BE2C (cell line): ENCODE measurements at regions not wholly inside any gene's neighbourhood (a gene's known extent, or its start where the extent isn't known, plus 50 kb on each side); places are given as distances from the start of the nearest gene placed in this dataset.

ENCODE experiments used
- DNase-seq: peaks from one replicate; pipeline ENCODE4 v3.0.0-alpha.2; 2020
- H3K27me3 ChIP-seq: fragments of 250-450 bp; sonication (Bioruptor Pico); 2 replicates; pipeline ENCODE4 v1.5.1; 2020; ENCODE audit warnings: mild to moderate bottlenecking
- H3K36me3 ChIP-seq: fragments of 250-450 bp; sonication (Bioruptor Pico); 2 replicates; pipeline ENCODE4 v1.5.1; 2020; ENCODE audit warnings: mild to moderate bottlenecking
- H3K4me1 ChIP-seq: fragments of 250-450 bp; sonication (Bioruptor Pico); 2 replicates; pipeline ENCODE4 v1.5.1; 2020
- H3K4me3 ChIP-seq: 2 replicates; pipeline ENCODE4 v1.5.1; 2011; ENCODE audit warnings: low read depth, low read length
- H3K9me3 ChIP-seq: fragments of 250-450 bp; sonication (Bioruptor Pico); 2 replicates; pipeline ENCODE4 v1.5.1; 2020
- TF ChIP-seq, protein P1 (sequence below): IDR thresholded peaks from 2 replicates; pipeline ENCODE4 v1.5.1; 2012; ENCODE audit warnings: mild to moderate bottlenecking, low read depth, low read length

DNA sequence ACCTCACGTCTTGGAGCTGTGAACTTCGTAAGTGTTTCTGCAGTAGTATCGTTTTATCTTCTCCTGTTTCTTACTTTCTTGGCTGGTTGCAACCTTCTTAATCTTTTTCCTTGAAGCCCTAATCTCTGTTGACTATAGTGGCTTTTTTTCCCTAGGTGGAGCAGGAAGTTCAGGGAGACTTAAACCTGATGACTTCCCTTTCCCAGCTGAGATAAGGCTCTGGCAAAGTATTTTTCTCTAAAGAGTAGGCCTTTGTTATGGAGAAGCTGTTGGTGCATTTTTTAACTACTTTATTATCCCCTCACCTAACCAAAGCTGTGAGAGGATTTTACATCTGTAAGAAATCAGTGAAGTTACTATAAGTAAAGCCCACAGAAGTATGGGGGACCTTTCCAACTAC, 723.1 kb upstream of the RIOK2 start:
- H3K4me3 ChIP-seq = no peak overlapping the region
- H3K27me3 ChIP-seq = no peaks in the 10 kb centered on the region
- TF ChIP-seq, protein P1, sequence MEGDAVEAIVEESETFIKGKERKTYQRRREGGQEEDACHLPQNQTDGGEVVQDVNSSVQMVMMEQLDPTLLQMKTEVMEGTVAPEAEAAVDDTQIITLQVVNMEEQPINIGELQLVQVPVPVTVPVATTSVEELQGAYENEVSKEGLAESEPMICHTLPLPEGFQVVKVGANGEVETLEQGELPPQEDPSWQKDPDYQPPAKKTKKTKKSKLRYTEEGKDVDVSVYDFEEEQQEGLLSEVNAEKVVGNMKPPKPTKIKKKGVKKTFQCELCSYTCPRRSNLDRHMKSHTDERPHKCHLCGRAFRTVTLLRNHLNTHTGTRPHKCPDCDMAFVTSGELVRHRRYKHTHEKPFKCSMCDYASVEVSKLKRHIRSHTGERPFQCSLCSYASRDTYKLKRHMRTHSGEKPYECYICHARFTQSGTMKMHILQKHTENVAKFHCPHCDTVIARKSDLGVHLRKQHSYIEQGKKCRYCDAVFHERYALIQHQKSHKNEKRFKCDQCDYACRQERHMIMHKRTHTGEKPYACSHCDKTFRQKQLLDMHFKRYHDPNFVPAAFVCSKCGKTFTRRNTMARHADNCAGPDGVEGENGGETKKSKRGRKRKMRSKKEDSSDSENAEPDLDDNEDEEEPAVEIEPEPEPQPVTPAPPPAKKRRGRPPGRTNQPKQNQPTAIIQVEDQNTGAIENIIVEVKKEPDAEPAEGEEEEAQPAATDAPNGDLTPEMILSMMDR = no peak
- H3K36me3 ChIP-seq = no peaks in the 10 kb centered on the region
- no peaks in the 10 kb centered on the region for H3K4me1 ChIP-seq
- DNase-seq = no peak
- no peaks in the 10 kb centered on the region for H3K9me3 ChIP-seq

DNA sequence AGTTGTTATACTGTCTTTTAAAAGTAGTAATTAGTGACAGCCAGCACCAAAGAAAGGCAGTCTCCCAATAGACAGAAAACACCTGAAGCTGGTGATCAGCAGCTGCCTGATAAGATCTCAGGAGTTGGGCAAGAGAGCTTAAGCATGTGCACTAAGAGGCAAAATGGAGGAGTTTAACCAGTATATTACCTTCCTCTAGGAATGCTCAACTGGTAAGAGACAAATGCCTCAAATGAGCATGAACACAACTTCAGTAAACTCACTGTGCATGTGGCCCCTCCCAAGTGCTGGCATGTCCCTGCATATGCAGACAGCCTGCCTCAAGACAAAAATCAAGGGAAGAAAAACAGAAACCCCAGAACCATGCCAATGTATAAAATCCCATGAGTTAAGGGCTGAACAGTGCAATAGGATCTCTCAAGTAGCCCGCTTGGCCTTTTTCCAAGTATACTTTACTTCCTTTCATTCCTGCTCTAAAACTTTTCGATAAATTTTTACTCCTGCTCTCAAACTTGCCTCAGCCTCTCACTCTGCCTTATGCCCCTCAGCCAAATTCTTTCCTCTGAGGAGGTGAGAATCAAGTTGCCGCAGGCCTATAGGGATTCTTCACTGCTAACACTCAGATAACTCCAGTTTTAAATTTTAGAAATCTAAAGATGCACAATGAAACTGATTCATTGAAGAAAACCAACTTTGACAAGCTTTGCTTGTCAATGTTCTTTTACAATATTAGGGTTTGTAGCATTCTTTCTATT, 724.8 kb upstream of the RIOK2 start:
- no peak for DNase-seq
- Histone ChIP-seq H3K36me3 (no peaks in the 10 kb centered on the region), H3K9me3 (no peaks in the 10 kb centered on the region), H3K4me1 (no peaks in the 10 kb centered on the region), H3K4me3 (no peak overlapping the region), H3K27me3 (no peaks in the 10 kb centered on the region)
- TF ChIP-seq, protein P1 = no peak

DNA sequence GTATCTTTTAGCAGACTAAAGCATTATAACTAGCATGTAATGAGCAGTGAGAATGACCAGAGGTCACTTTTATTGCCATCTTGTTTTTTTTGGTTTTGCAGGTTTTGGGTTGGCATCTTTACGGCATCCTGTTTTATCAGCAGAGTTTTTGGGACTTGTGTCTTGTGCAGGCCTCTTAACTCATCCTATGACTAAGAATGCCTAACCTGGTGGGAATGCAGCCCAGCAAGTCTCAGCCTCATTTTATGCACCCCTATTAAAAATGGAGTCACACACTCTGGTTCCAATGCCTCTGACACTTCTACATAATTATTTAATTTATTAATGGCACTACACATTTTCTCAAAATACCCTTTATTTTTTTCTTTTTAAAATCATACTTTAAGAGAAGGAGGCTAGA, 726.5 kb upstream of the RIOK2 start:
- H3K9me3 ChIP-seq = no peaks in the 10 kb centered on the region
- no peaks in the 10 kb centered on the region for H3K36me3 ChIP-seq
- no peaks in the 10 kb centered on the region for H3K27me3 ChIP-seq
- DNase-seq = no peak
- TF ChIP-seq, protein P1 = no peak
- no peak overlapping the region for H3K4me3 ChIP-seq
- no peaks in the 10 kb centered on the region for H3K4me1 ChIP-seq

DNA sequence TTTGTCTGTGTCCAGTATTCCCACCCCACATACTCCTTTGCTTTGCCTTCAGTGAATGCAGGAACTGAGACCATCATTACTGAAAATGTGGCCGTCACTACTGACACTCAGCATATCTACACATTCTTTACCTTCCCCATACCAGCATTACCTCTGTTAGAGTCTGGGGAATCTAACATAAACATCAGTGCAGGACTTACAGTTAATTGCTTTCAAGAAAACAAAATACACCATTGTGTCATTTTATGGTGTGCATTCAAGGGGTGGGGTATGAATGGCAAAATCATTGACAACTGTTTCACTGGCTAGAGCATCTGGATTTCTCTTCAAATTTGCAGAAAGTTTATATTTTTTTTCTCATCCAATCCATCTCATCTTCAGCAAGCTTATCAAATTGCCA, 731.4 kb upstream of the RIOK2 start:
- no peaks in the 10 kb centered on the region for H3K9me3 ChIP-seq
- H3K27me3 ChIP-seq = no peaks in the 10 kb centered on the region
- TF ChIP-seq, protein P1 = no peak
- no peaks in the 10 kb centered on the region for H3K36me3 ChIP-seq
- no peak for DNase-seq
- H3K4me3 ChIP-seq = no peak overlapping the region
- H3K4me1 ChIP-seq = no peaks in the 10 kb centered on the region

DNA sequence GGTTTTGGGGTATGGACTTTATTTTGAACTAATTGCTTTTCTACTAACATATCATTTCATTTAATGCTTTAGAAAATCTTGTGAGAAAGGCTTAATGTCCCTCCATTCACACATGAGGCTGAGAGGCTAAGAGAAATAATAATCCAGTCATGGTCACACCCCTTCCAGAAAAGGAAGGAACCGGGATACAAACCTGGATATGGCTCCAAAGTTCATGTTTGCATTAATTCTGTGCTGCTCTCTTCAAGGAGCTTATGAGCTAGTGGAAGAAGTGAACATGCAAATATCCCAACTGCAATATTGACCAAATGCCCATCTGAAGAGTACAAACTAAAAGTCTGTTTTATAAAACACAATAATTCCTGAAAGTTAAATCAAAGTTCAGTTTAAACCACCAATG, 732.1 kb upstream of the RIOK2 start:
- no peaks in the 10 kb centered on the region for H3K36me3 ChIP-seq
- TF ChIP-seq, protein P1 = no peak
- no peak for DNase-seq
- no peaks in the 10 kb centered on the region for H3K27me3 ChIP-seq
- H3K4me1 ChIP-seq = no peaks in the 10 kb centered on the region
- H3K9me3 ChIP-seq = no peaks in the 10 kb centered on the region
- no peak overlapping the region for H3K4me3 ChIP-seq

DNA sequence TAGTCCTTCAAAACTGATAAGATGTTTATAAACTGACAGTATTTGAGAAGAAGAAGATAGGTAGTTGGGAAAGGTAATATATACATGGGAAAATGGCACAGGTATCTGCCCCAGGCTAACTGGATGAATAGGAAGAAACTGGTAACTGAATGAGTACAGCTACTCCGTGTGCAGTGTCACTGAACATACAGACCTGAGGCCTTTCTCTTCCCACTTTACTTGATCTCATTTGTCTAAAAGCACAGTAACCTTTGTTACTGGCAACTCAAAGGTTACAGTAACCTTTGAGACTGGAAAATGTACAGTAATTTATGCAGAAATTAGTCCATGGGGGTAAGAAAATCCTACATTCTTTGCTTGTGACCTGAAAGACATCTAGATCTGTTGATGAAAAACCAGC, 735.0 kb upstream of the RIOK2 start:
- Histone ChIP-seq H3K4me3 (no peak overlapping the region), H3K36me3 (no peaks in the 10 kb centered on the region), H3K27me3 (no peaks in the 10 kb centered on the region), H3K4me1 (no peaks in the 10 kb centered on the region), H3K9me3 (no peaks in the 10 kb centered on the region)
- no peak for DNase-seq
- TF ChIP-seq, protein P1 = no peak
